ENCODE measurements at regions not wholly inside any gene's neighbourhood (a gene's known extent, or its start where the extent isn't known, plus 50 kb on each side); places are given as distances from the start of the nearest gene placed in this dataset.

GRCh38 chr18:1213126-1213525 lies 308.5 kb downstream of the ADCYAP1 start:
- Histone ChIP-seq H3K14ac (ENCODE audit: low read length) (no peak overlapping the region), H2BK120ac (ENCODE audit: insufficient read depth, low read length, poor library complexity) (no peak overlapping the region), H3K79me1 (ENCODE audit: low read length) (no peaks in the 10 kb centered on the region), H2AK5ac (ENCODE audit: low read length) (no peak overlapping the region), H3K27ac (ENCODE audit: low read depth, low read length) (no peak overlapping the region), H2AFZ (ENCODE audit: insufficient read depth, low read length, poor library complexity) (no peak overlapping the region), H3K4me3 (ENCODE audit: low read depth, low read length) (no peak overlapping the region), H3K4me2 (ENCODE audit: low read length) (no peak overlapping the region), H4K12ac (ENCODE audit: low read depth, low read length) (no peak overlapping the region), H3K9ac (ENCODE audit: low read length) (no peak overlapping the region), H3K36me3 (ENCODE audit: control insufficient read depth in 1 of 2, insufficient read depth in 2 of 2, low read length in 2 of 2) (no peaks in the 10 kb centered on the region), H2BK5ac (ENCODE audit: low read depth, low read length, poor library complexity) (no peak overlapping the region), H3K4ac (ENCODE audit: low read depth, low read length) (no peak overlapping the region), H2BK12ac (ENCODE audit: low read length) (no peak overlapping the region), H4K91ac (ENCODE audit: low read depth, low read length) (no peak overlapping the region), H3K18ac (ENCODE audit: low read length) (no peak overlapping the region), H3K9me3 (ENCODE audit: insufficient read depth, low read depth, low read length) (no peaks in the 10 kb centered on the region), H3K79me2 (ENCODE audit: control insufficient read depth, insufficient read depth, low read length, poor library complexity) (no peaks in the 10 kb centered on the region), H3K4me1 (ENCODE audit: control insufficient read depth in 1 of 2, insufficient read depth in 2 of 2, low read length in 2 of 2) (no peaks in the 10 kb centered on the region), H3K23ac (ENCODE audit: low read length) (no peak overlapping the region), H3K27me3 (ENCODE audit: insufficient read depth, low read length) (no peaks in the 10 kb centered on the region), H4K8ac (ENCODE audit: low read depth, low read length) (no peak overlapping the region)
- WGBS (ENCODE audit: extremely low coverage, insufficient coverage, insufficient read length) = no CpG with 5 or more reads among the region's 1 CpG
- DNase-seq = no peak

GRCh38 chr18:1222880-1223279 lies 318.2 kb downstream of the ADCYAP1 start:
- Histone ChIP-seq H3K23ac (ENCODE audit: low read length) (no peak overlapping the region), H3K27ac (ENCODE audit: low read depth, low read length) (no peak overlapping the region), H2BK120ac (ENCODE audit: insufficient read depth, low read length, poor library complexity) (no peak overlapping the region), H3K14ac (ENCODE audit: low read length) (no peak overlapping the region), H4K91ac (ENCODE audit: low read depth, low read length) (no peak overlapping the region), H3K36me3 (ENCODE audit: control insufficient read depth in 1 of 2, insufficient read depth in 2 of 2, low read length in 2 of 2) (no peaks in the 10 kb centered on the region), H4K8ac (ENCODE audit: low read depth, low read length) (no peak overlapping the region), H2AK5ac (ENCODE audit: low read length) (no peak overlapping the region), H3K27me3 (ENCODE audit: insufficient read depth, low read length) (no peaks in the 10 kb centered on the region), H3K79me1 (ENCODE audit: low read length) (no peaks in the 10 kb centered on the region), H3K79me2 (ENCODE audit: control insufficient read depth, insufficient read depth, low read length, poor library complexity) (no peaks in the 10 kb centered on the region), H3K9me3 (ENCODE audit: insufficient read depth, low read depth, low read length) (no peaks in the 10 kb centered on the region), H3K4ac (ENCODE audit: low read depth, low read length) (no peak overlapping the region), H4K12ac (ENCODE audit: low read depth, low read length) (no peak overlapping the region), H2BK12ac (ENCODE audit: low read length) (no peak overlapping the region), H2BK5ac (ENCODE audit: low read depth, low read length, poor library complexity) (no peak overlapping the region), H3K9ac (ENCODE audit: low read length) (no peak overlapping the region), H3K4me3 (ENCODE audit: low read depth, low read length) (no peak overlapping the region), H3K4me1 (ENCODE audit: control insufficient read depth in 1 of 2, insufficient read depth in 2 of 2, low read length in 2 of 2) (no peaks in the 10 kb centered on the region), H3K18ac (ENCODE audit: low read length) (no peak overlapping the region), H2AFZ (ENCODE audit: insufficient read depth, low read length, poor library complexity) (no peak overlapping the region), H3K4me2 (ENCODE audit: low read length) (no peak overlapping the region)
- no peak for DNase-seq
- WGBS (ENCODE audit: extremely low coverage, insufficient coverage, insufficient read length) = no CpG with 5 or more reads among the region's 2 CpGs

- H3K14ac ChIP-seq (ENCODE audit: low read length) = no peak overlapping the region
- no peaks in the 10 kb centered on the region for H3K27me3 ChIP-seq (ENCODE audit: insufficient read depth, low read length)
- H2AFZ ChIP-seq (ENCODE audit: insufficient read depth, low read length, poor library complexity) = no peak overlapping the region
- DNase-seq = no peak
- no peak overlapping the region for H3K4ac ChIP-seq (ENCODE audit: low read depth, low read length)
- H2BK120ac ChIP-seq (ENCODE audit: insufficient read depth, low read length, poor library complexity) = no peak overlapping the region
- WGBS (ENCODE audit: extremely low coverage, insufficient coverage, insufficient read length) = no CpG with 5 or more reads among the region's 4 CpGs
- H3K36me3 ChIP-seq (ENCODE audit: control insufficient read depth in 1 of 2, insufficient read depth in 2 of 2, low read length in 2 of 2) = no peaks in the 10 kb centered on the region
- H3K23ac ChIP-seq (ENCODE audit: low read length) = no peak overlapping the region
- no peaks in the 10 kb centered on the region for H3K4me1 ChIP-seq (ENCODE audit: control insufficient read depth in 1 of 2, insufficient read depth in 2 of 2, low read length in 2 of 2)
- H3K4me3 ChIP-seq (ENCODE audit: low read depth, low read length) = no peak overlapping the region
- no peaks in the 10 kb centered on the region for H3K9me3 ChIP-seq (ENCODE audit: insufficient read depth, low read depth, low read length)
- H2AK5ac ChIP-seq (ENCODE audit: low read length) = no peak overlapping the region
- H3K27ac ChIP-seq (ENCODE audit: low read depth, low read length) = no peak overlapping the region
- no peak overlapping the region for H4K91ac ChIP-seq (ENCODE audit: low read depth, low read length)
- H3K4me2 ChIP-seq (ENCODE audit: low read length) = no peak overlapping the region
- no peak overlapping the region for H3K18ac ChIP-seq (ENCODE audit: low read length)
- H4K8ac ChIP-seq (ENCODE audit: low read depth, low read length) = no peak overlapping the region
- no peak overlapping the region for H4K12ac ChIP-seq (ENCODE audit: low read depth, low read length)
- H2BK5ac ChIP-seq (ENCODE audit: low read depth, low read length, poor library complexity) = no peak overlapping the region
- H2BK12ac ChIP-seq (ENCODE audit: low read length) = no peak overlapping the region
- no peaks in the 10 kb centered on the region for H3K79me1 ChIP-seq (ENCODE audit: low read length)
- no peak overlapping the region for H3K9ac ChIP-seq (ENCODE audit: low read length)
- no peaks in the 10 kb centered on the region for H3K79me2 ChIP-seq (ENCODE audit: control insufficient read depth, insufficient read depth, low read length, poor library complexity)
Measured at GRCh38 chr18:1227025-1227424, 322.4 kb downstream of the ADCYAP1 start.

GRCh38 chr18:1229634-1230033 lies 325.0 kb downstream of the ADCYAP1 start:
- Histone ChIP-seq H3K23ac (ENCODE audit: low read length) (no peak overlapping the region), H3K27ac (ENCODE audit: low read depth, low read length) (no peak overlapping the region), H3K4me2 (ENCODE audit: low read length) (no peak overlapping the region), H3K4me1 (ENCODE audit: control insufficient read depth in 1 of 2, insufficient read depth in 2 of 2, low read length in 2 of 2) (no peaks in the 10 kb centered on the region), H3K18ac (ENCODE audit: low read length) (no peak overlapping the region), H2BK12ac (ENCODE audit: low read length) (no peak overlapping the region), H3K4ac (ENCODE audit: low read depth, low read length) (no peak overlapping the region), H3K9ac (ENCODE audit: low read length) (no peak overlapping the region), H2BK5ac (ENCODE audit: low read depth, low read length, poor library complexity) (no peak overlapping the region), H3K9me3 (ENCODE audit: insufficient read depth, low read depth, low read length) (no peaks in the 10 kb centered on the region), H2BK120ac (ENCODE audit: insufficient read depth, low read length, poor library complexity) (no peak overlapping the region), H4K91ac (ENCODE audit: low read depth, low read length) (no peak overlapping the region), H3K4me3 (ENCODE audit: low read depth, low read length) (no peak overlapping the region), H3K36me3 (ENCODE audit: control insufficient read depth in 1 of 2, insufficient read depth in 2 of 2, low read length in 2 of 2) (no peaks in the 10 kb centered on the region), H4K12ac (ENCODE audit: low read depth, low read length) (no peak overlapping the region), H3K79me1 (ENCODE audit: low read length) (no peaks in the 10 kb centered on the region), H4K8ac (ENCODE audit: low read depth, low read length) (no peak overlapping the region), H3K79me2 (ENCODE audit: control insufficient read depth, insufficient read depth, low read length, poor library complexity) (no peaks in the 10 kb centered on the region), H3K14ac (ENCODE audit: low read length) (no peak overlapping the region), H2AK5ac (ENCODE audit: low read length) (no peak overlapping the region), H3K27me3 (ENCODE audit: insufficient read depth, low read length) (no peaks in the 10 kb centered on the region), H2AFZ (ENCODE audit: insufficient read depth, low read length, poor library complexity) (no peak overlapping the region)
- DNase-seq = no peak
- WGBS (ENCODE audit: extremely low coverage, insufficient coverage, insufficient read length) = no CpG with 5 or more reads among the region's 2 CpGs

- H4K12ac ChIP-seq (ENCODE audit: low read depth, low read length) = no peak overlapping the region
- no peaks in the 10 kb centered on the region for H3K79me2 ChIP-seq (ENCODE audit: control insufficient read depth, insufficient read depth, low read length, poor library complexity)
- H3K27me3 ChIP-seq (ENCODE audit: insufficient read depth, low read length) = no peaks in the 10 kb centered on the region
- no peak overlapping the region for H2AFZ ChIP-seq (ENCODE audit: insufficient read depth, low read length, poor library complexity)
- H3K79me1 ChIP-seq (ENCODE audit: low read length) = no peaks in the 10 kb centered on the region
- DNase-seq = no peak
- H4K91ac ChIP-seq (ENCODE audit: low read depth, low read length) = no peak overlapping the region
- no peaks in the 10 kb centered on the region for H3K36me3 ChIP-seq (ENCODE audit: control insufficient read depth in 1 of 2, insufficient read depth in 2 of 2, low read length in 2 of 2)
- H3K9me3 ChIP-seq (ENCODE audit: insufficient read depth, low read depth, low read length) = no peaks in the 10 kb centered on the region
- no peak overlapping the region for H3K9ac ChIP-seq (ENCODE audit: low read length)
- H2BK120ac ChIP-seq (ENCODE audit: insufficient read depth, low read length, poor library complexity) = no peak overlapping the region
- no peak overlapping the region for H2BK5ac ChIP-seq (ENCODE audit: low read depth, low read length, poor library complexity)
- no peak overlapping the region for H3K18ac ChIP-seq (ENCODE audit: low read length)
- H3K4me2 ChIP-seq (ENCODE audit: low read length) = no peak overlapping the region
- H2AK5ac ChIP-seq (ENCODE audit: low read length) = no peak overlapping the region
- no peaks in the 10 kb centered on the region for H3K4me1 ChIP-seq (ENCODE audit: control insufficient read depth in 1 of 2, insufficient read depth in 2 of 2, low read length in 2 of 2)
- H3K14ac ChIP-seq (ENCODE audit: low read length) = no peak overlapping the region
- H2BK12ac ChIP-seq (ENCODE audit: low read length) = no peak overlapping the region
- H3K4ac ChIP-seq (ENCODE audit: low read depth, low read length) = no peak overlapping the region
- no peak overlapping the region for H3K4me3 ChIP-seq (ENCODE audit: low read depth, low read length)
- no peak overlapping the region for H3K27ac ChIP-seq (ENCODE audit: low read depth, low read length)
- no peak overlapping the region for H3K23ac ChIP-seq (ENCODE audit: low read length)
- no peak overlapping the region for H4K8ac ChIP-seq (ENCODE audit: low read depth, low read length)
Measured at GRCh38 chr18:1232867-1233266, 328.2 kb downstream of the ADCYAP1 start.

Data from trophoblast cell (in vitro differentiated cells and primary cell).